Pancreas (tissue), 10 donors: ENCODE measurements at regions not wholly inside any gene's neighbourhood (a gene's known extent, or its start where the extent isn't known, plus 50 kb on each side); places are given as distances from the start of the nearest gene placed in this dataset.
"Not testable (repeated sequence)": the region's sequence is repeated elsewhere in the genome, so short reads cannot be mapped to it uniquely, and the experiment has no call there.

ENCODE experiments used
- ATAC-seq, 4 donors: fragments of 200-7000 bp; cut with Tn5 transposase; one replicate each; pipeline versions ENCODE4 v1.8.0 to v1.9.1; 2020; ENCODE audit warnings: mild to moderate bottlenecking in 4 of 4, moderate library complexity in 4 of 4
- DNase-seq, 6 donors: peaks; one replicate each; pipeline ENCODE4 v3.0.0-alpha.2; 2020
- FAIRE-seq: peaks from 2 replicates; lab custom pipeline; 2012; peaks lifted over from hg19 to GRCh38; lab: Jason Lieb, UNC
- H3K27ac ChIP-seq, 4 donors: fragments of 200-600 bp; sonication (generic); 1 replicate in 3 of 4; 2 replicates in 1 of 4; pipeline versions ENCODE4 v1.5.0 to v1.8.0; 2020
- H3K27me3 ChIP-seq, 4 donors: fragments of 200-600 bp; one replicate each; pipeline ENCODE4 v1.8.0; 2021
- H3K36me3 ChIP-seq, 3 donors: fragments of 200-600 bp; sonication (generic) in 1 of 3; one replicate each; pipeline versions ENCODE4 v1.5.0 to v1.8.0; 2020 to 2021
- H3K4me1 ChIP-seq, 3 donors: fragments of 200-600 bp; one replicate each; pipeline ENCODE4 v1.8.0; 2021
- H3K4me3 ChIP-seq, 4 donors: fragments of 200-600 bp; sonication (generic) in 2 of 4; one replicate each; pipeline versions ENCODE4 v1.5.0 to v1.8.0; 2020 to 2021
- H3K9me3 ChIP-seq, 4 donors: fragments of 200-600 bp; one replicate each; pipeline ENCODE4 v1.8.0; 2021
- CTCF ChIP-seq, 4 donors: fragments of 200-600 bp; sonication (generic) in 3 of 4; IDR thresholded peaks; one replicate each; pipeline versions ENCODE4 v1.5.0 to v1.8.0; 2021; ENCODE audit warnings: antibody characterized with exemption in 4 of 4
- WGBS, 2 donors: extraction: QIAGEN DNeasy Blood & Tissue Kit; methylation state at CpG; one replicate each; pipeline ENCODE4 v1.1.7; 2013; 5-methylcytosine and 5-hydroxymethylcytosine counted together
- intact Hi-C, 3 donors: fragments of 100-400 bp; cut with DNase I; formaldehyde crosslinking; loops; one replicate each; pipeline versions ENCODE4 v1.11.1 to v1.14.2; 2022
- donor health status: healthy with polysubstance abuse.
- donor health status: DM: no; HTN: no; CAD: no; lungs with moderate emphysema.
- donor health status: DM: no; HTN: no; CAD: no.
- donor health status: control.
- donor health status: control.
- donor health status: Bipolar disorder and iron deficiency.
- donor health status: DM: yes; HTN: yes; CAD: no.
- donor health status: DM: no; HTN: no; CAD: no.
- donor health status: DM: no; HTN: no; CAD: no.
- donor health status: DM: yes; HTN: yes; CAD: no.

- H3K27me3 ChIP-seq, result no peaks in the 10 kb centered on the region
- no peaks in the 10 kb centered on the region for H3K4me1 ChIP-seq
- intact Hi-C loops, result no loop called here
- ATAC-seq (no peak), FAIRE-seq (no peak), DNase-seq (peak in 1 of 6 donors; percentile 72)
- no peaks in the 10 kb centered on the region for H3K36me3 ChIP-seq
- 70 to 84% methylated on average over 16 to 18 of the region's 18 CpGs for WGBS, 2 donors
- H3K4me3 ChIP-seq, result no peak overlapping the region
- H3K9me3 ChIP-seq, result no peaks in the 10 kb centered on the region
- H3K27ac ChIP-seq, result no peak overlapping the region
- no peak for TF ChIP-seq CTCF (IDR thresholded peaks at IDR 0.05)
Observed at GRCh38 chr7:56375173-56375572, 259.0 kb upstream of the NUPR2 start.

GRCh38 chr7:56374666-56375065, 258.4 kb upstream of the NUPR2 start:
- ATAC-seq, H3K4me3 ChIP-seq, intact Hi-C loops, H3K27ac ChIP-seq, DNase-seq, H3K9me3 ChIP-seq, H3K4me1 ChIP-seq, H3K27me3 ChIP-seq, FAIRE-seq, H3K36me3 ChIP-seq: not testable (repeated sequence)
- 86 to 91% methylated on average over 20 to 23 of the region's 25 CpGs for WGBS, 2 donors

- ATAC-seq, H3K27ac ChIP-seq, intact Hi-C loops, FAIRE-seq, H3K4me3 ChIP-seq, H3K9me3 ChIP-seq, H3K27me3 ChIP-seq, H3K4me1 ChIP-seq, H3K36me3 ChIP-seq: not testable (repeated sequence)
- WGBS, 2 donors, result 89 to 91% methylated on average over 10 to 18 of the region's 24 CpGs
- peak in 4 of 6 donors; percentile 64 to 100 (median 76) for DNase-seq
Observed at GRCh38 chr7:56373314-56373713, 257.1 kb upstream of the NUPR2 start.

GRCh38 chr7:56371792-56372191, 255.6 kb upstream of the NUPR2 start:
- H3K4me1 ChIP-seq, ATAC-seq, H3K27me3 ChIP-seq, FAIRE-seq, H3K9me3 ChIP-seq, H3K4me3 ChIP-seq, intact Hi-C loops, H3K27ac ChIP-seq, H3K36me3 ChIP-seq: not testable (repeated sequence)
- DNase-seq, result peak; percentile 15 to 95 (median 36)
- WGBS, 2 donors, result 90 to 94% methylated on average over 14 to 15 of the region's 27 CpGs

- WGBS, 2 donors, result 91% methylated on average over 7 of the region's 43 CpGs; no CpG with 5 or more reads in 1 of the 2 donors
- FAIRE-seq, ATAC-seq, H3K4me1 ChIP-seq, intact Hi-C loops, H3K4me3 ChIP-seq, H3K9me3 ChIP-seq, H3K27me3 ChIP-seq, H3K36me3 ChIP-seq, DNase-seq, H3K27ac ChIP-seq: not testable (repeated sequence)
Observed at GRCh38 chr7:56370208-56370872, 254.1 kb upstream of the NUPR2 start.

GRCh38 chr7:56367914-56368313, 251.7 kb upstream of the NUPR2 start:
- H3K4me3 ChIP-seq, H3K36me3 ChIP-seq, ATAC-seq, FAIRE-seq, H3K9me3 ChIP-seq, H3K27ac ChIP-seq, H3K4me1 ChIP-seq, H3K27me3 ChIP-seq, intact Hi-C loops: not testable (repeated sequence)
- DNase-seq, result peak in 1 of 6 donors; percentile 9
- 92% methylated on average over 19 of the region's 19 CpGs; no CpG with 5 or more reads in 1 of the 2 donors for WGBS, 2 donors

- H3K27ac ChIP-seq, H3K4me3 ChIP-seq, H3K36me3 ChIP-seq, H3K27me3 ChIP-seq, H3K9me3 ChIP-seq, intact Hi-C loops, H3K4me1 ChIP-seq, FAIRE-seq, ATAC-seq: not testable (repeated sequence)
- DNase-seq, result peak in 2 of 6 donors; percentile 23 to 94
- 92% methylated on average over 14 to 24 of the region's 24 CpGs for WGBS, 2 donors
Observed at GRCh38 chr7:56367411-56367810, 251.2 kb upstream of the NUPR2 start.

GRCh38 chr7:56366701-56367100, 250.5 kb upstream of the NUPR2 start:
- FAIRE-seq, H3K4me1 ChIP-seq, H3K36me3 ChIP-seq, intact Hi-C loops, ATAC-seq, H3K4me3 ChIP-seq, H3K27ac ChIP-seq, H3K27me3 ChIP-seq, H3K9me3 ChIP-seq: not testable (repeated sequence)
- 85 to 91% methylated on average over 20 to 22 of the region's 22 CpGs for WGBS, 2 donors
- peak in 1 of 6 donors; percentile 58 for DNase-seq

- H3K27me3 ChIP-seq, DNase-seq, H3K4me3 ChIP-seq, ATAC-seq, H3K36me3 ChIP-seq, H3K9me3 ChIP-seq, H3K27ac ChIP-seq, FAIRE-seq, H3K4me1 ChIP-seq, intact Hi-C loops: not testable (repeated sequence)
- 56 to 60% methylated on average over 4 of the region's 4 CpGs for WGBS, 2 donors
Observed at GRCh38 chr7:56352576-56352975, 236.4 kb upstream of the NUPR2 start.

- 61 to 64% methylated on average over 8 of the region's 8 CpGs for WGBS, 2 donors
- not testable (repeated sequence) for DNase-seq, H3K36me3 ChIP-seq
Observed at GRCh38 chr7:56351181-56351580, 235.0 kb upstream of the NUPR2 start.

GRCh38 chr7:56348311-56348710, 232.1 kb upstream of the NUPR2 start:
- H3K27me3 ChIP-seq, ATAC-seq, H3K36me3 ChIP-seq, FAIRE-seq, H3K9me3 ChIP-seq, intact Hi-C loops, H3K27ac ChIP-seq, H3K4me1 ChIP-seq, H3K4me3 ChIP-seq, DNase-seq: not testable (repeated sequence)
- 55 to 74% methylated on average over 7 of the region's 7 CpGs for WGBS, 2 donors

More at GRCh38 chr7:56351181-56351580, 235.0 kb upstream of the NUPR2 start:
- H3K27me3 ChIP-seq, FAIRE-seq, H3K9me3 ChIP-seq, ATAC-seq, H3K27ac ChIP-seq, intact Hi-C loops, H3K4me1 ChIP-seq, H3K4me3 ChIP-seq: not testable (repeated sequence)
